ENCODE measurements at regions not wholly inside any gene's neighbourhood (a gene's known extent, or its start where the extent isn't known, plus 50 kb on each side); places are given as distances from the start of the nearest gene placed in this dataset.

- TF ChIP-seq POLR2AphosphoS5 (IDR thresholded peaks at IDR 0.05; ENCODE audit: low read depth, low read length), result no peak
- no peak for TF ChIP-seq POLR2A (IDR thresholded peaks at IDR 0.05; ENCODE audit: low read depth, low read length)
- no peak for TF ChIP-seq TAF1 (IDR thresholded peaks at IDR 0.05; ENCODE audit: borderline replicate concordance, low read depth, low read length)
Measured at GRCh38 chr5:61621202-61621650, 289.2 kb downstream of the ZSWIM6 start.
